Erythroblast (primary cell): ENCODE measurements at regions not wholly inside any gene's neighbourhood (a gene's known extent, or its start where the extent isn't known, plus 50 kb on each side); places are given as distances from the start of the nearest gene placed in this dataset.

Experiments used
- GATA1 ChIP-seq: IDR thresholded peaks from 2 replicates; pipeline ENCODE4 v1.6.1; 2011; ENCODE audit warnings: low read depth, mild to moderate bottlenecking, control low read depth, low read length, moderate library complexity
- POLR2A ChIP-seq: IDR thresholded peaks from 2 replicates; pipeline ENCODE4 v1.6.1; 2011; ENCODE audit warnings: mild to moderate bottlenecking, low read length

- no peak for TF ChIP-seq POLR2A
- no peak for TF ChIP-seq GATA1
Measured at GRCh38 chr11:29676993-29677392, 339.8 kb downstream of the KCNA4 start.
